Eye (tissue), 1 donor: ENCODE measurements at regions not wholly inside any gene's neighbourhood (a gene's known extent, or its start where the extent isn't known, plus 50 kb on each side); places are given as distances from the start of the nearest gene placed in this dataset.
A peak's percentile ranks its signal among the peaks of the same experiment; 100 is the strongest.
"Not testable (repeated sequence)": the region's sequence is repeated elsewhere in the genome, so short reads cannot be mapped to it uniquely, and the experiment has no call there.

Experiments
- DNase-seq: peaks from one replicate; pipeline ENCODE4 v3.0.0-alpha.2; 2015

DNA sequence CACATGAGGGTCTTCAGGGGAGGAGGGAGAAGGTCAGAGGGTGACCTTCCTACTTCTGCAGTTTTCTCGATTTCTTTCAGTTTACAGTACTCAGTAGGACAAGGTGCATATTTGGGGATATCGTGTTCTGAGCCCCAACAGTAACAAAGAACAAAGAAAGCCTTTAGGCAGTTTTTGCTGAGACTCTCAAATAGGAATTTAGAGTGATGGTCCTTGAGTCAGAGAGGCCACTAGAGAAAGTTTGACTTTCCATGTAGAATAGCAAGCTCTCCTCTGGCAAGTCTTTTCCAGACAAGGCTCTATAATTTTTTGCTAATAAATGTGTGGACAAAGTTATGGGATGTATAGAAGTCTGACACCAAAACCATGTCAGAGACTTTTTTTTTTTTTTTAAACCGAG lies 194.6 kb downstream of the TM9SF2 start:
- no peak for DNase-seq

DNA sequence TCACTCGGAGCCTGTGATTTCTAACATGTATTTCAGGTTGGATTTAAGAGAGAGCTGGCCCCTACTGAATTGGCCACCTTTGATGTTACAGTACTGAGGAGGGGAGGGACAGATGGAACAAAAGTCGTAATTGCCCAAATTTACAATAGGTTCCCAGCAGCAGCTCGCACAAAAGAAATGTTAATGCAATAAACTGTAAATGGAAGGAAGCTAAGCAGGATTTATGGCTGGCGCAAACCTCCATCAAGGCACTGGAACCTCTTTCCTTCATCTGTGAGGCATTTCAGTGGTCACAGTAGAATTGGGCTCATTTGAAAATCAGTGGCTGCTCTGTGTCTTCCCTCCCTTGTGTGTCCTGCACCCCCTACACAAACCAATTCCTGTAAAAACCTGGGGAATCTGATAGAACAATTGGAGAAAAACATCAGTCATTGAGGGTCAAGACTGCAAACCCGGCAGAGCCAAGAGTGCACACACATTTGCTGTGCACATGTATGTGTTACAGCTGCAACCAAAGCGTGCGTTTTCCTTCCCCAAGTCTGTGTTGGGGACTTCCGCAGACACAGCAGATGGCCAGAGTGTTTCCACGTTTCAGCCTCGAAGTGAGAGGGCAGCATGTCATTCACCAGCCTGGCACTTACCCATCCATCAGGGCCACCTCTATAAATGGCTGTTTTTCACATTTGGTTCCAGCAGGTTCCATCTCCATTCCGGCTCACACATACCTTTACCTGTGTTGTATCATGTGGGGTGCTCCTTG lies 192.8 kb downstream of the TM9SF2 start:
- DNase-seq, result peak; percentile 44

DNA sequence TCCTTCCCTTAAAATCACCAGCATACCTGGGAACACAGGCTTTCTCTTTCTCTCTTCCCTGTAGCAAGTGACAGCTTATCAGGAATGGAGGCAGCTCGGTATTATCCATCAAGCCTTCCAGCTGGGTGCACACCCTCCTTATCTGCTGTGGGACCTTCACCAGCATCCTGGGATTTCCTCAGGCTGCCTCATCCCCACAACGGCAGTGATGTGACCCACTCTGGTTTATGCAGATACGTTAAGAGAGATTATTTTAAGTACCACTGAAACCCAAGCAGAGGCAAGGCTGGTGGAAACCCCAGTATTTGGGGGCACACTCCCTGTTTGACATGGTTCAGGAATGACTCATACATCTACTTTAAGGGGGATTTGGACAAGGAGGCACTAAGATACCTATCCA lies 192.1 kb downstream of the TM9SF2 start:
- peak; percentile 28 for DNase-seq

DNA sequence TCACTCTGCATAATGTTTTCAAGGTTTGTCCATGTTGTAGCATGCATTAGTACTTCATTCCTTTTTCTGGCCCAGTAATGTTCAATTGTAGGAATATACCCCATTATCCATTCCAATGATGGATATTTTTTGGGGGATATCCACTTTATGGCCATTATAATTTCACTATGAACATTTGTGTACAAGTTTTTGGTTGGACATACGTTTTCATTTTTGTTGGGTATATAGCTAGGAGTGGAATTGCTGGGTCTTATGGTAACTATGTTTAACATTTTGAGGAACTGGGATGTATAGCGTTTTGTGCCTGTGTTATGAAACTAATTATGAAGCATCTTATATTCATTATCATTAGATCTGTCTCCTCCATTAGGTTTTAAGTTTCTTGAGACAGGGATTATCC lies 191.6 kb downstream of the TM9SF2 start:
- no peak for DNase-seq

DNA sequence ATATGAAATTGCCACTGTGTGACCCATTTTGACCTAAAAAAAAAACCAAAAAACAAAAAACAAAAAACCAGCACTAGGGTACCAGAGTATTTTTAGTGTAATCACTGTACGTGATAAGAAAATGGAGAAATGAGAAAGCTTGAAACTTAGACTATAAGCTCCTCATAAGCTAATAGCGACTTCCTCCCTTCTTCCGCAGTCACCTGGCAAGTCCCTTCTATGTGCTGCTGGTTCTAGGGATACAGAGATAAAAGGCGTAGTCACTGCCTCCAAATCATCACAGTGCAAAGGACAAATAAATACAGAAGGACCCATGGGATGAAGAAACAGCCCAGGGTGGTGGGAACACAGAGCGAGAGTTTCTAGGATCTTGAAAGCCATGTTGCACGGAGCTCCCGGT lies 190.3 kb downstream of the TM9SF2 start:
- DNase-seq, result no peak

DNA sequence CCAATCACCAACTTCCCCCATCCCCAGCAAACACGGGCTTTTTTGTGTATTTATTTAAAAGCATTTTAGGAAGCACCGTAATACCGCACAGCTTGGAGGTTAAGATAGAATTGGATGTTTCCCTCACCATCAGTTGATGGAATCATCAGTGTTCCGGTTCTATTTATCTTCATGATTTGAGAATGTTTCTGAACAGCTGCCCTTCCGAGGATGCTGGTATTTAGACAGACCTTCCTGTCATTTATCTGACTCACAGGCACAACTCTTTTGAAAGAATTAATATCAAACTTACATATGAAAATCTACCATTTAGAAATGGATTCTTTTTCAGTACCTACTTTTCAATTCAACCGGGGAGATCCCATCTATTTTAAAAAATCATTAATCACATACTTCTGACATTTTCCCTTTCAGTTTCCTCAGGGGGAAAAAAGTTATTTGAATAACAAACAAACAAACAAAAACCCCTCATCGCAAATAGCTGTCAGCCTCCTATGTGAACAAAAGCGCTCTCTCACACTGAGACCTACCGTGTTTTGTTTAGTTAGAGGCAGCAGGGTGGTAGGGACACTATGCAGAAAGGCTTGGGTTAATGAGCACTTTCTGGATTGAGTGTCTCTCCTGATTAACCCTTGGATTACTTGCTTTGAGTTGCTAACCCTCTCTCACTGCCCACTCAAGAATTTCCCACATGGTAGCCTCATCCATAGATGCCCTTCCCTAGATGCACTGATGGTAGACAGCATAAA lies 189.3 kb downstream of the TM9SF2 start:
- DNase-seq, result no peak

DNA sequence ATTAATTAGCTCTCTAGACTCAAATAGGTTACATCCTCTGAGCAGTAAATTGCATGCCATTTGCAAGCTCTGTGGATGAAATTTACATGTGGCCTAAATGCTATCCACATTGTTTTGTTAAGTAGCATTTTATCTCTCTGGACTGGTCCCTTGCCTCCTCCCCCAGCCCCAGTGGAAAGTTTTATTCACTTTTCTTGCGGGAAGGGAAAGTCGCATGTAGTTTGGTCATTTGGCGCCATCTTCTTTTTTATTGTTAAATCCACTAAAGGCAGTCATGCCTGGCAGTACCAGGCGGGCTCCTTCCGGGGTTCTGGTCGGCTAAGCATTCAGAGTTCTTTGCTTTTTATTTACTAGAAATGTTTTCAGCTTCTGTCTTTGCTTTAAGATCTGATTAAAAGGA lies 188.7 kb downstream of the TM9SF2 start:
- no peak for DNase-seq

DNA sequence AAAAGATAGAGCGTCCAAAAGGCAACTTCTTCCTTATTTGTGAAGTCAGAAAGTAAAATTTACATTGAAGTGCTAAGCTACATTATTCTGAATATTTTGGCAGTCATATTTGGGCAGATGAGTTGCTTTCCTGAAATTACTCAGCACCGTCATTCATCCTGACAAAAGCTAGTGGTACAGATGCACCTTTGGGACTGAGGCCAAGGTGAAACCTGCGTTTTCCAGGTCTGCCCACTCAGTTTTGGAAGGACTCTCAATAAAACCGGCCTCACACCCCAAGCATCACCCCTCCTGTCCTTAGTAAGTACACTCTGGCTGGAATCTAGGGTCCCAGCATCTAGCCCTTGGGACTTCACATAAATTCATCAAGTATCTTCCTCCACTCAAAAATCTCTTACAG lies 187.5 kb downstream of the TM9SF2 start:
- DNase-seq, result no peak

DNA sequence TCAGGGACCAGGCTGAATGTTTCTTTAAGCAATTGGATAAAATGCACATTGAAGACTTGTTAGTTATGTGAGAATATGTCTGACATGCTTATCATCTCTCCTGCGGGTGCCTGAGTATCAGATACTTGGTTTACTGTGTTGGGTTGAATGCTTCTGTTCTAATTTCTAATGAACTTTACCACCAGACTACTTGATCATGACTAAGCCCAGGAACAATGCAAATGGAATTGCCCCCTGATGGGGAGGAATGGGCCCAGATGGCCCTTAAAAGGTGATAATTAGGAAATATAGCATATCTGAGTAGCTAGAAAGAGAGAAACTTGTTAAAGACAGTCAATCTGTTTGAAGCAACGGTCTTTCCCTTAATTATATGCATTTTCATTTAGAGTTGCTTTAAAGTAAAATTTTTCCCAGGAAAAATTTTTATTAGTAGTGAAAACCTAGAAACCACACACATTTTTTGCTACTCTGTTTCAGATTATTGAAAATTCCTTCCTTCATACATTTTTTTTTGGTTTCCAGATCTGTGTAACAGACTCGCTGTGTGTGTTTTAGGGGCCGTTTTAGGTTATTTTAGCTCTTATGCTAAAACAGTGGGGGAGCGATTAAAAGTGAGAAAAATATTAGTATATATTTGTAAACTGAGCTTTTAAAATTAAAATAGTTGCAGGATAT lies 186.6 kb downstream of the TM9SF2 start:
- peak; percentile 70 for DNase-seq

DNA sequence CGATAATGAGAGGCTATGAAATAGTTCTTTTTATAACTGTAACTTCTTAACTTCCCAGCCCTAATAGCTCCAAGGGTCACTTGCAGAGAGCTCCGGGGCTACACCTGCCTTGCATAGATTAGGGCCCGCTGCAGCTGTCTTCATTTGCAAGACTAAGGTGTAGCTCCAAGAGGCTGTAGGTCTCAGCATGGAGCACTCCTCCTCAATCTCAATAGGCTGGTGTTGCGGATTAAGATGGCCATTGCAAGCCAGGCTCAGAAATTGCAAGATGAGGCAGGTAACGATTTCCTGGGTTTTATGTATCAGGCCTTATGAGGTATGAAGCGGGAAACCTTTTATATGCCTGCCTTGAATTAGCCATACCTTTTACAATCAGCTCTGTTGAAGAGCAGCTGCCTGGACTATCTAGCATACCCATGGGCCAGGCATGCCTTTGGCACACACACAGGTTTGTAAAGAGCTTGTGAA lies 185.7 kb downstream of the TM9SF2 start:
- no peak for DNase-seq

DNA sequence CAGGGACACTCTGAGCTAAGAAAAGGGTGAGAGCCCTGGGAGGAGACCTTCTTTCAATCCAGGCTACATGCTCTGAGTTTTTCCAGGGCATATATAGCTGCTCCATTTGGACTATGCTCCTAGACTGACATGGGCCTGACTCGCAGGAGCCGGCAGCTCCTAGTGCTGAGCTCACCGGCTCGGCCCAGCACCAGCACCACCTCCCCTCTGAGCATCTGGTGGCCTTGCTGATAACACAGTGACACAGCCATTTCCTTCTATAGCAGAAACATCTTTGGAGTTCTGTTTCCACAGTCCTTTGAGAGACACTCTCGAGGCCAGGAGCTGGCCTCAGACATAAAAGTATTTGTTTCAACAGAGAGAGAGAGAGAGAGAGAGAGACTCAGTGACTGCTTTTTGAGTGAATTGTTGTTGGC lies 184.9 kb downstream of the TM9SF2 start:
- peak; percentile 38 for DNase-seq

DNA sequence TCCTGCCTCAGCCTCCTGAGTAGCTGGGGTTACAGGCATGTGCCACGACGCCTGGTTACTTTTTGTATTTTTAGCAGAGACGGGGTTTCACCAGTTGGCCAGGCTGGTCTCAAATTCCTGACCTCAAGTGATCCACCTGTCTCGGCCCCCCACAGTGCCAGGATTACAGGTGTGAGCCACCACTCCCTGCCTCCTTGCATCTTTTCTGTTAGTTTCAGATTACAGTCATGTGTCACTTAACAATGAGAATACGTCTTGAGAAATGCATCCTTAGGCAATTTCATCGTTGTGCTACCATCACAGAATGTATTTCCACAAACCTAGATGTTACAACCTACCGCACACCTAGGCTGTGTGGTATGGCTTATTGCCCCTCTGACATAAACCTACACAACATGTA lies 180.4 kb downstream of the TM9SF2 start:
- no peak for DNase-seq

DNA sequence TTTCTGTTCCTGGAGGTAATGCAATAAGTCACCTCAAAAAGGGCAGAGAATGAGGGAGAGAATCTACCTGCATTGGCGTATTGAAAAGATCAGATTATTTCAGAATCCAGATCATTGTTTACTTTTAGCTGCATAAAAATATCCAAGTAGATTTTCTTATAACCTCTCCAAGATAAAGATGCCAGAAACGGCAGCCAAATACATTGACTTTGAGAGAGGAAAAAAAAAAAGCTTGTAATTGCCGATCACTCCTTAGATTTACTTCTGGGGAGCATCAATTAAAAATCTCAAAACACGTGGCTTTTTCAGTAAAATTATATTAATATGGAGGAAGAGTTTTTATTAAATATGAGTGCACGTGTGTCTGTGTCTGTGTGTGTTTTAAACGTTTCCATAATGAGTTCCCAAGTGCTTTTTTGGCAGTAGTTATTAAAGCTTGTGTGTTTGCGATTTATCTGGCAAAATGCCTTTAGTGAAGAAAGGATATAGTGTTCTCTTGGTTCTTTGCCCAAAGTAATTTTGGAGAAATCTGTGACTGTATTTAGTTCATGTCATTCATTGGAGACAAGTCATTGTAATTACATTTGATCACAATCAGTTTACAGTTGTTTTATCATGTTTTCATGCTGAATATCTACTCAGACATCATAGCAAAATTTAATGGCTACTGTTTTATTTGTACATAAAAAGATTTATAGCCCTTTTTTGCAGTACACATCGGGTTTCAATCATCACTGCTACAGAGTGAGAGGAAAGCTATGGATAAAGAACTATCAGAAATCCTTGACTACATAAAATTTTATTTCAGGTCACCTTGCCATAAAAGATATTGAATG lies 176.1 kb downstream of the TM9SF2 start:
- DNase-seq, result no peak

DNA sequence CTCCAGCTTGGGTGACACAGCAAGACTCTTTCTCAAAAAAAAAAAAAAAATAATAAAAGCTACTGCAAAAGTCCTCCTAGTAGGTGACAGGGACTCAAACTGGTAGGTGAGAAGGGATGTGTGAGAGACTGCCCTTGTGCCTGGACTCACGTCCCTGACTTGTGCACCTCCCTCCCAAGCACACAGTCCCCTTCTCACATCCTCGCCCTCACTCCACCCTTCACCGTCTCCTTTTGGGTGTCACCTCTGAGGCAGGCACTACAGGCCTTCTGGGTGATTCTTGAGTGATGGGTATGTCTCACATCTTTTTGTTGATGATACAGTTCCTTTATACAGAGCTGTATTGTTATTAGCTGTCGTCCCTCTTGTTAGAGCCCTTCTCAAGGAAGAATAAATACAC lies 170.5 kb downstream of the TM9SF2 start:
- no peak for DNase-seq

DNA sequence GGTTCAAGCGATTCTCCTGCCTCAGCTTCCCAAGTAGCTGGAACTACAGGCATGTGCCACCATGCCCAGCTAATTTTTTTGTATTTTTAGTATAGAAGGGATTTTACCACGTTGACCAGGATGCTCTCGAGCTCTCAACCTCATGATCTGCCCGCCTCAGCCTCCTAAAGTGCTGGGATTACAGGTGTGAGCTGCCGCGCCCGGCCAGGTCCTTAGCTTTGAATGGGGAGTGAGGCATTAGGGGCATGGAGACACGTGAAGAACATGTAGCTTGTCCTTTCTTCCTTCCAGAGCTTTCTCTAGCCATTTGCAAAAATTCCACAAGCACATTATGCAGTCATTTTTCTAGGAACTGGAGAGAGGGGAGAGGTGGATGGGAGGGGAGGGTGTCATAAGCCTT lies 167.8 kb downstream of the TM9SF2 start:
- DNase-seq, result not testable (repeated sequence)

DNA sequence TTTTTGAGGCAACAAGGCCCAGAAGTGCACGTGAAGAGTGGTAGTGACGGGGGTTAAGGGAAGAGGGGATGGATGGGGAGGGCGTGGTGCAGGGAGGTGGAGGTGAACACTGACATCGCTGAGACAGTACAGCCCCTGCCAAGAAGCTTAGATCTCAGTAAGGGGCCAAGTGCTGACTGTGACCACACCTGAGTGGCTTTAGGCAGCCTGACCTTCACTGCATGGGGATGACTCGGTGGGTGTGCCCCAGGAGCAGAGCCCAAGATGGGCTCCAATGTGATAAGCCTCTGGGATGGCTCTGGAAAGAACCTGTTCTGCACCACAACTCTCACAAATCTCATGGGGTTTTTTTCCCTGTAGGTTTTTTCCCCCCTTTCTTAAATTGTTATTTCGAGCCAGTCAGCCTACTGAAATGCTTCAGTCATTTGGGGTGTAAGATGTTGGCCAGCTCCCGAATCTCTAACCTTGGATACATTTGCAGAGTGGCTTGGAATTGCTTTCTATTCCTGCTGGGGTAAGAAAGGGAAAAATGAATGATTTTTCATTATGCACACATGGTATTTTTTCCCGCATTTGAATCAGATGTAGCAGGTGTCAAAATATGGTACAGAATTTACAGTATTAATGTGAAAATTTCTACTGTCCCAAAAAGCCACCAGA lies 165.0 kb downstream of the TM9SF2 start:
- DNase-seq, result no peak

DNA sequence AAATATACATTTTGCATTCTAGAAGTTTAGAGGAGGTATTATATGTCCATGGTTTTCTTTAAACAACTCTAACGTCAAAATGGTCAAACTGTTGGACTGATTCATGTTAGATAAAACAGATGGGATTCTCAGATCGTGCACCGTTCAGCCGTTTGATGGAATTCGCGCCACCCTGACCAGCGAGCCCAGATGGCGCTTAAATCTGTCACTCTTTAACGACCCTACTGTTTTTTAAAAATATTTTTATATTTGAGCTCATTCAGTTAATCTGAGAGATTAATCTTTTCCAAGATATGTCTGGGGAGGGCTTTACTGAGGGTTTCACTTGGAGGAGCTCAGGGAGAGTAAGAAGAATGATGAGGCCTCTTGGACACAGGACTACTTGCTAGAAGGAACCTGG lies 164.4 kb downstream of the TM9SF2 start:
- DNase-seq, result peak; percentile 17

DNA sequence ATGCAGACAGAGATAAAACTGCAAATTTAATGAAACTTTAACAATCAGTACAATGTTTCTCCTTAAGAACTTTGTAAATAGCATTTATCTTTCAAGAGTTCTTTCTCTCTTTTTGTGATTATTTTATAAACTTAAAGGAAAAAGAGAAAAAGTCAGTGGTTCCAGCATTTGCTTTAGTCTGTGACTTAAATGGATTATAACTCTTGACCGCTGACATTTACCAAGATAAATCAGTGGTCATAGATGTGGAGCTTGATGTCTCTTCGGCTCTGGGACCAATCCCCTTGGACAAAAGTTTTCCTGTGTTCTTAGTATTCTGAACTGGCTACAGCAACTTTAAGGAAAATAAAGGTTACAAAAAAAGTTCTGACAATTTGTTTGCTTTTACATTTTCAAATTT lies 162.6 kb downstream of the TM9SF2 start:
- no peak for DNase-seq

DNA sequence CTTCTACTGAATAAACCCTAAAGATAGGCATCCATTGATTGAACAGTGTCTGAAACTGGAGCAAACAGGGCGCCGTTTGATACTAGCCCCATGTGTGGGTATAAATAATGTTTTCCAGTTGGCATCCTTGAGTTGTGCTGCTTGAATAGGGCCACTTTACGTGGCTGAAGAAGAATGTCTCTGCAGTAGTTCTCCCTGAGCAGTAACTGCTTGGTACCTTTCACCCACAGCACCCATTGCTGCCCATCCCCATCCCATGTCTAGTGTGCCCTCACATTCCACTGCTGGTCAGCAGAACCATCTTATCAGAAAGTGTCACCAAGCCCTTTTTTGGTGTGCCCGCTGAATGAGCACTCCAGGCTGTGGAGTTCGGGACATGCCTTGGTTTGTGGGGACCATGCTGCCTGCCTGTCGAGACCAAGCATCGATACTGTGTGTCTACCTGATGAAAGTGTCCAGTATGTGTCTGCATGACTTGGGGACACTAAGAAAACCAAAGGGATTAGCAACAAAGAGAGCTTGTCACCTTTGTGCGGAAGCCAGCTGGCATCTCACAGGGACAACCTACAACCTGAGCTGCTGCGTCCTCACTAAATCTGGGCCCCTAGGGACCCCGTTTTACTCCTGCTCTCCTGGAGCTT lies 162.0 kb downstream of the TM9SF2 start:
- peak; percentile 31 for DNase-seq

DNA sequence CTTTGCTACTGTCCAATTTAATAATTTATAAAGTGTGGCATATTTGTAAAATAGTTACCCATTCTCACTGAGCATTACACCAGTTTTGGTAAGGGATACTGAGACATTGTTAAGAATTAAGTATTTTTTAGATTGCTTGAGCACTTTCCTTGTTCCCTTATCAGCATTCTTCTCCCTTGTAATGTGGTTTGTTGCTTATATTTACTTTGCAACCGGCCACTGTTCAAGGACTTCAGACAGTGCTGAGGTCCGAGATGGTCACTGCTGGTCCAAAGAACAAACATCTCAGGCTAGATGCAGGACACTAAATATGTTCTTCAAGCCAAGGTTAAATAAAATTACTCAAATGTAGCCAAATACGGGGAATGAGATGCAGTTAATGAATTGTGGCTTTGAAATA lies 161.4 kb downstream of the TM9SF2 start:
- DNase-seq, result peak; percentile 24

DNA sequence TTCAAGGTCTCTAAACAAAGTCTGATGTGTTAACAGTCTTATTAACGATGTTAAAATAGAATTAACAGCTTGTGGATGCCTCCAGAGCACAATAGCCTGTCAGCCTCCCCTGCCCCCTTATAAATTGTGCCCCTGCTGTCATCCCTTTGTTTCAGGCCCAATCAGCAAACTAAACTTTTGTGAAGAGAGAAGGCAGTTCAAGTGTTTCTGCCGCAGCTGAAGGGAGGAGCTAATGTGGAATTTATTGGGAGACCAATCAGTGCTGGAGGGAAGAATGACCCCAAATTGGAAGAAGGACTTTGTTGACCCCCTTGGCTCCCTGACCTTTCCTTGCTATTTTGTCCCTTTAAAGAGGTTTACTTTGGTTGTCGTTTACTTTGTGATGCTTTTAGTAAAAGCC lies 160.5 kb downstream of the TM9SF2 start:
- DNase-seq, result peak; percentile 89
